MM.1S (cell line): ENCODE measurements at regions not wholly inside any gene's neighbourhood (a gene's known extent, or its start where the extent isn't known, plus 50 kb on each side); places are given as distances from the start of the nearest gene placed in this dataset.

ENCODE experiments used
- CTCF ChIP-seq: fragments of 300-600 bp; sonication (generic); IDR thresholded peaks from 2 replicates; pipeline ENCODE4 v1.5.1; 2016; ENCODE audit warnings: antibody characterized with exemption, low read length, mixed read lengths
- EZH2 ChIP-seq: fragments of 300-600 bp; sonication (generic); optimal IDR thresholded peaks from 2 replicates; pipeline ENCODE3; 2017; ENCODE audit warnings: low read depth, mild to moderate bottlenecking, antibody characterized with exemption, low read length, mixed read lengths
- EZH2phosphoT487 ChIP-seq: fragments of 300-600 bp; sonication (generic); IDR thresholded peaks from 2 replicates; pipeline ENCODE4 v1.6.1; 2018; ENCODE audit warnings: antibody characterized with exemption, low read length

- TF ChIP-seq CTCF (no peak), EZH2phosphoT487 (no peak), EZH2 (no peak)
These were observed 457.1 kb upstream of the TENM4 start for GRCh38 chr11:79897896-79898295.
